SK-N-SH treated with all-trans-retinoic acid at 6 μM for 48 hours (cell line): ENCODE measurements at regions not wholly inside any gene's neighbourhood (a gene's known extent, or its start where the extent isn't known, plus 50 kb on each side); places are given as distances from the start of the nearest gene placed in this dataset.

ENCODE experiments used
- ATAC-seq: fragments of 200-7000 bp; cut with Tn5 transposase; 3 replicates; pipeline ENCODE4 v1.9.1; 2020; ENCODE audit warnings: mild to moderate bottlenecking, moderate library complexity
- ARNTL ChIP-seq: fragments of 450-650 bp; formaldehyde crosslinking; IDR thresholded peaks from 2 replicates; pipeline ENCODE4 v1.5.0; 2020; ENCODE audit warnings: low read depth, mild to moderate bottlenecking, moderate library complexity, borderline replicate concordance
- BACH2 ChIP-seq: fragments of 250-450 bp; sonication (Bioruptor Pico); IDR thresholded peaks from 2 replicates; pipeline ENCODE4 v1.9.0; 2021; ENCODE audit warnings: mild to moderate bottlenecking, borderline replicate concordance
- CSDC2 ChIP-seq: fragments of 250-450 bp; sonication (Bioruptor Pico); IDR thresholded peaks from 2 replicates; pipeline ENCODE4 v1.5.0; 2020; ENCODE audit warnings: mild to moderate bottlenecking, moderate library complexity
- ESRRG ChIP-seq: fragments of 250-450 bp; sonication (Bioruptor Pico); IDR thresholded peaks from 2 replicates; pipeline ENCODE4 v1.6.1; 2021; ENCODE audit warnings: mild to moderate bottlenecking
- GLIS3 ChIP-seq: fragments of 250-450 bp; sonication (Bioruptor Pico); IDR thresholded peaks from 2 replicates; pipeline ENCODE4 v1.5.0; 2020; ENCODE audit warnings: mild to moderate bottlenecking, moderate library complexity
- ISL1 ChIP-seq: fragments of 250-450 bp; sonication (Bioruptor Pico); IDR thresholded peaks from 2 replicates; pipeline ENCODE4 v2.1.2; 2022; ENCODE audit warnings: mild to moderate bottlenecking, moderate library complexity
- OSR1 ChIP-seq: fragments of 250-450 bp; sonication (Bioruptor Pico); IDR thresholded peaks from 2 replicates; pipeline ENCODE4 v1.8.0; 2022; ENCODE audit warnings: moderate library complexity, mild to moderate bottlenecking, inconsistent platforms
- PATZ1 ChIP-seq: fragments of 250-450 bp; sonication (Bioruptor Pico); IDR thresholded peaks from 2 replicates; pipeline ENCODE4 v1.8.0; 2020; ENCODE audit warnings: mild to moderate bottlenecking, moderate library complexity, borderline replicate concordance
- PPARA ChIP-seq: fragments of 250-450 bp; sonication (Bioruptor Pico); IDR thresholded peaks from 2 replicates; pipeline ENCODE4 v1.5.0; 2020; ENCODE audit warnings: mild to moderate bottlenecking, borderline replicate concordance
- RARB ChIP-seq: fragments of 250-450 bp; sonication (Bioruptor Pico); IDR thresholded peaks from 2 replicates; pipeline ENCODE4 v1.8.0; 2021; ENCODE audit warnings: mild to moderate bottlenecking, moderate library complexity
- SNAI2 ChIP-seq: fragments of 250-450 bp; sonication (Bioruptor Pico); IDR thresholded peaks from 2 replicates; pipeline ENCODE4 v1.5.0; 2020; ENCODE audit warnings: mild to moderate bottlenecking, moderate library complexity
- TCF4 ChIP-seq: fragments of 250-450 bp; sonication (Bioruptor Pico); IDR thresholded peaks from 2 replicates; pipeline ENCODE4 v1.8.0; 2021; ENCODE audit warnings: mild to moderate bottlenecking, moderate library complexity, borderline replicate concordance
- TOX ChIP-seq: fragments of 250-450 bp; sonication (Bioruptor Pico); IDR thresholded peaks from 2 replicates; pipeline ENCODE4 v1.8.0; 2021; ENCODE audit warnings: mild to moderate bottlenecking, moderate library complexity, borderline replicate concordance
- ZC3H10 ChIP-seq: fragments of 250-450 bp; sonication (Bioruptor Pico); IDR thresholded peaks from 2 replicates; pipeline ENCODE4 v1.5.1; 2021; ENCODE audit warnings: mild to moderate bottlenecking, moderate library complexity
- ZFP3 ChIP-seq: fragments of 250-450 bp; sonication (Bioruptor Pico); IDR thresholded peaks from 2 replicates; pipeline ENCODE4 v1.5.0; 2020; ENCODE audit warnings: mild to moderate bottlenecking, moderate library complexity
- ZFP30 ChIP-seq: fragments of 450-650 bp; formaldehyde crosslinking; IDR thresholded peaks from 2 replicates; pipeline ENCODE4 v1.5.0; 2022; ENCODE audit warnings: mild to moderate bottlenecking, moderate library complexity
- ZNF565 ChIP-seq: fragments of 450-650 bp; formaldehyde crosslinking; conservative IDR thresholded peaks from 2 replicates; pipeline ENCODE4 v1.5.0; 2020; ENCODE audit warnings: low read depth, mild to moderate bottlenecking, moderate library complexity
- ZNF70 ChIP-seq: fragments of 450-650 bp; formaldehyde crosslinking; IDR thresholded peaks from 2 replicates; pipeline ENCODE4 v1.5.0; 2020; ENCODE audit warnings: mild to moderate bottlenecking, moderate library complexity
- TF ChIP-seq, protein P1 (sequence below): fragments of 250-450 bp; sonication (Bioruptor Pico); IDR thresholded peaks from 2 replicates; pipeline ENCODE4 v1.5.1; 2020; ENCODE audit warnings: low read depth, mild to moderate bottlenecking, moderate library complexity
- TF ChIP-seq, protein P2 (sequence below): fragments of 250-450 bp; sonication (Bioruptor Pico); IDR thresholded peaks from 2 replicates; pipeline ENCODE4 v1.8.0; 2021; ENCODE audit warnings: low read depth, mild to moderate bottlenecking, moderate library complexity, borderline replicate concordance
- TF ChIP-seq, protein P3 (sequence below): fragments of 250-450 bp; sonication (Bioruptor Pico); IDR thresholded peaks from 2 replicates; pipeline ENCODE4 v1.5.1; 2021; ENCODE audit warnings: mild to moderate bottlenecking, moderate library complexity
- TF ChIP-seq, protein P4 (sequence below): fragments of 250-450 bp; sonication (Bioruptor Pico); IDR thresholded peaks from 2 replicates; pipeline ENCODE4 v1.5.0; 2020; ENCODE audit warnings: mild to moderate bottlenecking, moderate library complexity

DNA sequence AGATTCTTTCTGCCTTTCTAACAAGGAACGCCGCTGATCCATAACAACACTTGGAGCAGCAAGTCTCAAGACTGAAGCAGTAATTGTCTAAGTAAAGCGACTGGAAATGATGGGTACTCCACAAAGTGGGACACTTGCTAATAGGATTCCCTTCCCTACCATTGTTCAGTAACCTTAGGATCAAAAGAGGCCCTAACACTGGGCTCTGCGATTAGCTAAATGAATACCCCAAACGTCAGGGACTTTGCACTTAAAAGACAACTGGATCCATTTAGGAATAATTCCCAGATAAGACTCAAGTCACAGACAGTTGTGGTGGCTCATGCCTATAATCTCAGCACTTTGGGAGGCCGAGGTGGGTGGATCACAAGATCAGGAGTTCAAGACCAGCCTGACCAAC is 221.9 kb upstream of the FGGY start:
- ATAC-seq: no peak
- no peak for TF ChIP-seq ZFP3 (CRISPR knock-in tag)
- no peak for TF ChIP-seq GLIS3
- TF ChIP-seq ZC3H10 (CRISPR knock-in tag): no peak
- TF ChIP-seq TOX (CRISPR knock-in tag): no peak
- no peak for TF ChIP-seq BACH2 (CRISPR knock-in tag)
- TF ChIP-seq ARNTL (CRISPR knock-in tag): no peak
- TF ChIP-seq RARB: no peak
- TF ChIP-seq, protein P1, sequence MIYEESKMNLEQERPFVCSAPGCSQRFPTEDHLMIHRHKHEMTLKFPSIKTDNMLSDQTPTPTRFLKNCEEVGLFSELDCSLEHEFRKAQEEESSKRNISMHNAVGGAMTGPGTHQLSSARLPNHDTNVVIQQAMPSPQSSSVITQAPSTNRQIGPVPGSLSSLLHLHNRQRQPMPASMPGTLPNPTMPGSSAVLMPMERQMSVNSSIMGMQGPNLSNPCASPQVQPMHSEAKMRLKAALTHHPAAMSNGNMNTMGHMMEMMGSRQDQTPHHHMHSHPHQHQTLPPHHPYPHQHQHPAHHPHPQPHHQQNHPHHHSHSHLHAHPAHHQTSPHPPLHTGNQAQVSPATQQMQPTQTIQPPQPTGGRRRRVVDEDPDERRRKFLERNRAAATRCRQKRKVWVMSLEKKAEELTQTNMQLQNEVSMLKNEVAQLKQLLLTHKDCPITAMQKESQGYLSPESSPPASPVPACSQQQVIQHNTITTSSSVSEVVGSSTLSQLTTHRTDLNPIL (CRISPR knock-in tag): no peak
- TF ChIP-seq ZNF70 (CRISPR knock-in tag): no peak
- TF ChIP-seq ZNF565 (CRISPR knock-in tag): no peak
- TF ChIP-seq CSDC2 (CRISPR knock-in tag): no peak
- TF ChIP-seq PATZ1 (CRISPR knock-in tag): no peak
- TF ChIP-seq ESRRG (CRISPR knock-in tag): no peak
- no peak for TF ChIP-seq TCF4 (CRISPR knock-in tag)
- TF ChIP-seq, protein P2, sequence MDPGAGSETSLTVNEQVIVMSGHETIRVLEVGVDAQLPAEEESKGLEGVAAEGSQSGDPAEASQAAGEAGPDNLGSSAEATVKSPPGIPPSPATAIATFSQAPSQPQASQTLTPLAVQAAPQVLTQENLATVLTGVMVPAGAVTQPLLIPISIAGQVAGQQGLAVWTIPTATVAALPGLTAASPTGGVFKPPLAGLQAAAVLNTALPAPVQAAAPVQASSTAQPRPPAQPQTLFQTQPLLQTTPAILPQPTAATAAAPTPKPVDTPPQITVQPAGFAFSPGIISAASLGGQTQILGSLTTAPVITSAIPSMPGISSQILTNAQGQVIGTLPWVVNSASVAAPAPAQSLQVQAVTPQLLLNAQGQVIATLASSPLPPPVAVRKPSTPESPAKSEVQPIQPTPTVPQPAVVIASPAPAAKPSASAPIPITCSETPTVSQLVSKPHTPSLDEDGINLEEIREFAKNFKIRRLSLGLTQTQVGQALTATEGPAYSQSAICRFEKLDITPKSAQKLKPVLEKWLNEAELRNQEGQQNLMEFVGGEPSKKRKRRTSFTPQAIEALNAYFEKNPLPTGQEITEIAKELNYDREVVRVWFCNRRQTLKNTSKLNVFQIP (CRISPR knock-in tag): no peak
- no peak for TF ChIP-seq ISL1 (CRISPR knock-in tag)
- no peak for TF ChIP-seq OSR1 (CRISPR knock-in tag)
- TF ChIP-seq, protein P3, sequence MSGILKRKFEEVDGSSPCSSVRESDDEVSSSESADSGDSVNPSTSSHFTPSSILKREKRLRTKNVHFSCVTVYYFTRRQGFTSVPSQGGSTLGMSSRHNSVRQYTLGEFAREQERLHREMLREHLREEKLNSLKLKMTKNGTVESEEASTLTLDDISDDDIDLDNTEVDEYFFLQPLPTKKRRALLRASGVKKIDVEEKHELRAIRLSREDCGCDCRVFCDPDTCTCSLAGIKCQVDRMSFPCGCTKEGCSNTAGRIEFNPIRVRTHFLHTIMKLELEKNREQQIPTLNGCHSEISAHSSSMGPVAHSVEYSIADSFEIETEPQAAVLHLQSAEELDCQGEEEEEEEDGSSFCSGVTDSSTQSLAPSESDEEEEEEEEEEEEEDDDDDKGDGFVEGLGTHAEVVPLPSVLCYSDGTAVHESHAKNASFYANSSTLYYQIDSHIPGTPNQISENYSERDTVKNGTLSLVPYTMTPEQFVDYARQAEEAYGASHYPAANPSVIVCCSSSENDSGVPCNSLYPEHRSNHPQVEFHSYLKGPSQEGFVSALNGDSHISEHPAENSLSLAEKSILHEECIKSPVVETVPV (CRISPR knock-in tag): no peak
- TF ChIP-seq ZFP30 (CRISPR knock-in tag): no peak
- TF ChIP-seq, protein P4, sequence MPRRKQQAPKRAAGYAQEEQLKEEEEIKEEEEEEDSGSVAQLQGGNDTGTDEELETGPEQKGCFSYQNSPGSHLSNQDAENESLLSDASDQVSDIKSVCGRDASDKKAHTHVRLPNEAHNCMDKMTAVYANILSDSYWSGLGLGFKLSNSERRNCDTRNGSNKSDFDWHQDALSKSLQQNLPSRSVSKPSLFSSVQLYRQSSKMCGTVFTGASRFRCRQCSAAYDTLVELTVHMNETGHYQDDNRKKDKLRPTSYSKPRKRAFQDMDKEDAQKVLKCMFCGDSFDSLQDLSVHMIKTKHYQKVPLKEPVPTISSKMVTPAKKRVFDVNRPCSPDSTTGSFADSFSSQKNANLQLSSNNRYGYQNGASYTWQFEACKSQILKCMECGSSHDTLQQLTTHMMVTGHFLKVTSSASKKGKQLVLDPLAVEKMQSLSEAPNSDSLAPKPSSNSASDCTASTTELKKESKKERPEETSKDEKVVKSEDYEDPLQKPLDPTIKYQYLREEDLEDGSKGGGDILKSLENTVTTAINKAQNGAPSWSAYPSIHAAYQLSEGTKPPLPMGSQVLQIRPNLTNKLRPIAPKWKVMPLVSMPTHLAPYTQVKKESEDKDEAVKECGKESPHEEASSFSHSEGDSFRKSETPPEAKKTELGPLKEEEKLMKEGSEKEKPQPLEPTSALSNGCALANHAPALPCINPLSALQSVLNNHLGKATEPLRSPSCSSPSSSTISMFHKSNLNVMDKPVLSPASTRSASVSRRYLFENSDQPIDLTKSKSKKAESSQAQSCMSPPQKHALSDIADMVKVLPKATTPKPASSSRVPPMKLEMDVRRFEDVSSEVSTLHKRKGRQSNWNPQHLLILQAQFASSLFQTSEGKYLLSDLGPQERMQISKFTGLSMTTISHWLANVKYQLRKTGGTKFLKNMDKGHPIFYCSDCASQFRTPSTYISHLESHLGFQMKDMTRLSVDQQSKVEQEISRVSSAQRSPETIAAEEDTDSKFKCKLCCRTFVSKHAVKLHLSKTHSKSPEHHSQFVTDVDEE (CRISPR knock-in tag): no peak

DNA sequence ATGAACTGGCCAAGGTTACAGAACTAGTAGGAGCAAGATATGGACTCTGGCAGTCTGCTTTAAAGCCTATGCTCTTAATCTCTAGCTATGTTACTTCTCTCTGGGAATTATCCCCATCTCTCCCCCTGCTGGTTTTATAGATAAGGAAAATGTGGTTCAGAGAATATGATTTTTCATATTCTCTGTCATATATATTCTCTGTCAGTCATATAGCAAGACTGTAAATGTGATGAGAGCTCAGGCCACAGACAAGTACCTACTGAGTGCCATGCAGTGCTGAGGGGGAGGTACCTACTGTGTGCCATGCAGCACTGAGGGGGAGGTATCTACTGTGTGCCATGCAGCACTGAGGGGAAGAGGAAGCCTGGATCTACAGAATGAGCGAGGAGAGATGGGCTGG is 220.3 kb upstream of the FGGY start:
- peak; percentile 81 for ATAC-seq
- TF ChIP-seq ZNF70 (CRISPR knock-in tag): no peak
- no peak for TF ChIP-seq ZC3H10 (CRISPR knock-in tag)
- no peak for TF ChIP-seq PPARA (CRISPR knock-in tag)
- no peak for TF ChIP-seq ARNTL (CRISPR knock-in tag)
- no peak for TF ChIP-seq CSDC2 (CRISPR knock-in tag)
- TF ChIP-seq, protein P1 (CRISPR knock-in tag): no peak
- TF ChIP-seq TOX (CRISPR knock-in tag): no peak
- TF ChIP-seq SNAI2: no peak
- TF ChIP-seq, protein P2 (CRISPR knock-in tag): no peak
- TF ChIP-seq, protein P3 (CRISPR knock-in tag): no peak
- no peak for TF ChIP-seq ESRRG (CRISPR knock-in tag)
- TF ChIP-seq TCF4 (CRISPR knock-in tag): no peak
- TF ChIP-seq GLIS3: no peak
- no peak for TF ChIP-seq OSR1 (CRISPR knock-in tag)
- TF ChIP-seq, protein P4 (CRISPR knock-in tag): no peak
